22Rv1 (cell line): ENCODE measurements at regions not wholly inside any gene's neighbourhood (a gene's known extent, or its start where the extent isn't known, plus 50 kb on each side); places are given as distances from the start of the nearest gene placed in this dataset.

Experiments used
- ZFX ChIP-seq: fragments of 450-650 bp; IDR thresholded peaks from 2 replicates; pipeline ENCODE4 v1.6.1; 2017; ENCODE audit warnings: antibody characterized with exemption, borderline replicate concordance
- TF ChIP-seq, protein P1 (sequence below): fragments of 450-650 bp; IDR thresholded peaks from 2 replicates; pipeline ENCODE4 v1.5.1; 2017; ENCODE audit warnings: mild to moderate bottlenecking

DNA sequence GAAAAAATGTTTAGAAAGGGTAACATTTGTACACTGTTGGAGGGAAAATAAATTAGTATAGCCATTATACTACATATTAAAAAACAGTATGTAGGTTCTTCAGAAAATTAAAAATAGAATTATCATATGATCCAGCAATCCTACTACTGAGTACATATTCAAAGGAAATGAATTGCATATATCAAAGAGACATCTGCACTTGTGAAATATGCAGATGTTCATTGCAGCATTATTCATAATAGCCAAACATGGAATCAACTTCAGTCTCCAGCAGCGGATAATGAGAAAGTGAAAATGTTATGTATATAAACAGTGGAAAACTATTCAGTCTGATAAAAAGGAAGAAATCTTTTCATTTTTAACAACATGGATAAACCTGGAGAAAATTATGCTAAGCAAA, 695.5 kb downstream of the SLCO4C1 start:
- TF ChIP-seq, protein P1, sequence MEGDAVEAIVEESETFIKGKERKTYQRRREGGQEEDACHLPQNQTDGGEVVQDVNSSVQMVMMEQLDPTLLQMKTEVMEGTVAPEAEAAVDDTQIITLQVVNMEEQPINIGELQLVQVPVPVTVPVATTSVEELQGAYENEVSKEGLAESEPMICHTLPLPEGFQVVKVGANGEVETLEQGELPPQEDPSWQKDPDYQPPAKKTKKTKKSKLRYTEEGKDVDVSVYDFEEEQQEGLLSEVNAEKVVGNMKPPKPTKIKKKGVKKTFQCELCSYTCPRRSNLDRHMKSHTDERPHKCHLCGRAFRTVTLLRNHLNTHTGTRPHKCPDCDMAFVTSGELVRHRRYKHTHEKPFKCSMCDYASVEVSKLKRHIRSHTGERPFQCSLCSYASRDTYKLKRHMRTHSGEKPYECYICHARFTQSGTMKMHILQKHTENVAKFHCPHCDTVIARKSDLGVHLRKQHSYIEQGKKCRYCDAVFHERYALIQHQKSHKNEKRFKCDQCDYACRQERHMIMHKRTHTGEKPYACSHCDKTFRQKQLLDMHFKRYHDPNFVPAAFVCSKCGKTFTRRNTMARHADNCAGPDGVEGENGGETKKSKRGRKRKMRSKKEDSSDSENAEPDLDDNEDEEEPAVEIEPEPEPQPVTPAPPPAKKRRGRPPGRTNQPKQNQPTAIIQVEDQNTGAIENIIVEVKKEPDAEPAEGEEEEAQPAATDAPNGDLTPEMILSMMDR = no peak
- no peak for TF ChIP-seq ZFX
